Stimulated activated naive B cell treated with anti-CD40 and anti-IgM and Interleukin-4, amounts not matched to agents 10 μg/mL and 1 μg/mL and 100 μg/mL, for 72 hours (primary cell): ENCODE measurements at regions not wholly inside any gene's neighbourhood (a gene's known extent, or its start where the extent isn't known, plus 50 kb on each side); places are given as distances from the start of the nearest gene placed in this dataset.

Experiments
- ATAC-seq, 2 donors: fragments of 150-1000 bp; cut with Tn5 transposase; replicated peaks; 2 replicates each; pipeline ENCODE4 v1.10.0; 2021; ENCODE audit warnings: moderate library complexity in 1 of 2
- DNase-seq: peaks from one replicate; pipeline ENCODE4 v3.0.0; 2021
- H3K27ac Mint-ChIP-seq: one replicate; pipeline ENCODE4 v1.8.0; 2022; ENCODE audit warnings: mild to moderate bottlenecking, mixed read lengths
- H3K27me3 Mint-ChIP-seq, 2 donors: one replicate each; pipeline ENCODE4 v1.8.0; 2022; ENCODE audit warnings: mixed read lengths in 2 of 2
- H3K36me3 Mint-ChIP-seq, 2 donors: one replicate each; pipeline ENCODE4 v1.8.0; 2022; ENCODE audit warnings: mixed read lengths in 2 of 2, mild to moderate bottlenecking in 1 of 2
- H3K4me1 Mint-ChIP-seq, 2 donors: one replicate each; pipeline ENCODE4 v1.8.0; 2022; ENCODE audit warnings: mixed read lengths in 2 of 2, mild to moderate bottlenecking in 1 of 2
- H3K4me3 Mint-ChIP-seq, 2 donors: one replicate each; pipeline ENCODE4 v1.8.0; 2022; ENCODE audit warnings: mild to moderate bottlenecking in 2 of 2, mixed read lengths in 2 of 2, moderate library complexity in 1 of 2
- H3K9me3 Mint-ChIP-seq, 2 donors: one replicate each; pipeline ENCODE4 v1.8.0; 2022; ENCODE audit warnings: mixed read lengths in 2 of 2, mild to moderate bottlenecking in 1 of 2

- no peak for ATAC-seq
Measured at GRCh38 chr12:127301876-127302275, 965.1 kb upstream of the TMEM132C start.

GRCh38 chr12:127304751-127305725, 961.9 kb upstream of the TMEM132C start:
- no peak overlapping the region for H3K27ac Mint-ChIP-seq
- DNase-seq, result no peak
- peaks cover 0 to 5% of the 10 kb centered on the region in 2 donors for H3K27me3 Mint-ChIP-seq
- H3K36me3 Mint-ChIP-seq, result no peaks in the 10 kb centered on the region
- H3K4me1 Mint-ChIP-seq, result no peaks in the 10 kb centered on the region
- H3K4me3 Mint-ChIP-seq, result no peak overlapping the region
- no peak for ATAC-seq
- peaks cover 0 to 3% of the 10 kb centered on the region in 2 donors for H3K9me3 Mint-ChIP-seq

More at GRCh38 chr12:127301876-127302275, 965.1 kb upstream of the TMEM132C start:
- no peak for DNase-seq
- Mint-ChIP-seq H3K27me3 (peaks cover 0 to 5% of the 10 kb centered on the region in 2 donors), H3K4me3 (no peak overlapping the region), H3K4me1 (no peaks in the 10 kb centered on the region), H3K27ac (no peak overlapping the region), H3K9me3 (peaks cover 0 to 3% of the 10 kb centered on the region in 2 donors), H3K36me3 (no peaks in the 10 kb centered on the region)

- no peaks in the 10 kb centered on the region for H3K4me1 Mint-ChIP-seq
- no peak for ATAC-seq
- DNase-seq, result no peak
- H3K4me3 Mint-ChIP-seq, result no peak overlapping the region
- no peaks in the 10 kb centered on the region for H3K36me3 Mint-ChIP-seq
- H3K9me3 Mint-ChIP-seq, result peaks cover 0 to 3% of the 10 kb centered on the region in 2 donors
- H3K27ac Mint-ChIP-seq, result no peak overlapping the region
- peaks cover 0 to 5% of the 10 kb centered on the region in 2 donors for H3K27me3 Mint-ChIP-seq
Measured at GRCh38 chr12:127306604-127307215, 960.3 kb upstream of the TMEM132C start.

GRCh38 chr12:127307528-127307927, 959.4 kb upstream of the TMEM132C start:
- Mint-ChIP-seq H3K27ac (no peak overlapping the region), H3K4me1 (no peaks in the 10 kb centered on the region), H3K4me3 (no peak overlapping the region), H3K9me3 (peaks cover 0 to 3% of the 10 kb centered on the region in 2 donors), H3K36me3 (no peaks in the 10 kb centered on the region), H3K27me3 (peaks cover 0 to 5% of the 10 kb centered on the region in 2 donors)
- no peak for DNase-seq
- no peak for ATAC-seq

- H3K4me1 Mint-ChIP-seq, result no peaks in the 10 kb centered on the region
- peaks cover 0 to 3% of the 10 kb centered on the region in 2 donors for H3K9me3 Mint-ChIP-seq
- peaks cover 0 to 5% of the 10 kb centered on the region in 2 donors for H3K27me3 Mint-ChIP-seq
- ATAC-seq, result no peak
- no peak overlapping the region for H3K27ac Mint-ChIP-seq
- no peak for DNase-seq
- no peak overlapping the region for H3K4me3 Mint-ChIP-seq
- no peaks in the 10 kb centered on the region for H3K36me3 Mint-ChIP-seq
Measured at GRCh38 chr12:127308148-127308547, 958.8 kb upstream of the TMEM132C start.

- Mint-ChIP-seq H3K27me3 (no peaks in the 10 kb centered on the region), H3K4me1 (no peaks in the 10 kb centered on the region), H3K9me3 (peaks cover 0 to 4% of the 10 kb centered on the region in 2 donors), H3K36me3 (no peaks in the 10 kb centered on the region), H3K4me3 (no peak overlapping the region), H3K27ac (no peak overlapping the region)
- no peak for ATAC-seq
- DNase-seq, result no peak
Measured at GRCh38 chr12:127310548-127310947, 956.4 kb upstream of the TMEM132C start.

- ATAC-seq (no peak), DNase-seq (no peak)
- Mint-ChIP-seq H3K27ac (no peak overlapping the region), H3K9me3 (peaks cover 0 to 4% of the 10 kb centered on the region in 2 donors), H3K4me1 (no peaks in the 10 kb centered on the region), H3K27me3 (no peaks in the 10 kb centered on the region), H3K36me3 (no peaks in the 10 kb centered on the region), H3K4me3 (no peak overlapping the region)
Measured at GRCh38 chr12:127311720-127312364, 955.1 kb upstream of the TMEM132C start.

GRCh38 chr12:127324681-127325080, 942.3 kb upstream of the TMEM132C start:
- H3K27me3 Mint-ChIP-seq, result no peaks in the 10 kb centered on the region
- DNase-seq, result no peak
- H3K4me3 Mint-ChIP-seq, result no peak overlapping the region
- H3K36me3 Mint-ChIP-seq, result no peaks in the 10 kb centered on the region
- H3K4me1 Mint-ChIP-seq, result no peaks in the 10 kb centered on the region
- no peak for ATAC-seq
- no peak overlapping the region for H3K27ac Mint-ChIP-seq
- peaks cover 5 to 7% of the 10 kb centered on the region in 2 donors for H3K9me3 Mint-ChIP-seq

GRCh38 chr12:127327986-127328385, 939.0 kb upstream of the TMEM132C start:
- no peak for ATAC-seq
- no peak for DNase-seq
- Mint-ChIP-seq H3K36me3 (no peaks in the 10 kb centered on the region), H3K4me1 (no peaks in the 10 kb centered on the region), H3K9me3 (no peaks in the 10 kb centered on the region), H3K27ac (no peak overlapping the region), H3K27me3 (no peaks in the 10 kb centered on the region), H3K4me3 (no peak overlapping the region)

GRCh38 chr12:127328867-127329266, 938.1 kb upstream of the TMEM132C start:
- no peaks in the 10 kb centered on the region for H3K36me3 Mint-ChIP-seq
- no peak overlapping the region for H3K4me3 Mint-ChIP-seq
- no peaks in the 10 kb centered on the region for H3K4me1 Mint-ChIP-seq
- H3K27ac Mint-ChIP-seq, result no peak overlapping the region
- no peak for ATAC-seq
- no peaks in the 10 kb centered on the region for H3K27me3 Mint-ChIP-seq
- DNase-seq, result no peak
- H3K9me3 Mint-ChIP-seq, result no peaks in the 10 kb centered on the region

GRCh38 chr12:127334365-127334764, 932.6 kb upstream of the TMEM132C start:
- Mint-ChIP-seq H3K27ac (no peak overlapping the region), H3K4me1 (no peaks in the 10 kb centered on the region)

GRCh38 chr12:127334912-127335644, 931.9 kb upstream of the TMEM132C start:
- no peak for DNase-seq
- peaks cover 0 to 6% of the 10 kb centered on the region in 2 donors for H3K9me3 Mint-ChIP-seq
- no peaks in the 10 kb centered on the region for H3K4me1 Mint-ChIP-seq
- no peaks in the 10 kb centered on the region for H3K27me3 Mint-ChIP-seq
- ATAC-seq, result no peak
- H3K27ac Mint-ChIP-seq, result no peak overlapping the region
- no peak overlapping the region for H3K4me3 Mint-ChIP-seq
- H3K36me3 Mint-ChIP-seq, result no peaks in the 10 kb centered on the region

More at GRCh38 chr12:127334365-127334764, 932.6 kb upstream of the TMEM132C start:
- H3K4me3 Mint-ChIP-seq, result no peak overlapping the region
- ATAC-seq (no peak), DNase-seq (no peak)
- peaks cover 0 to 5% of the 10 kb centered on the region in 2 donors for H3K9me3 Mint-ChIP-seq
- no peaks in the 10 kb centered on the region for H3K36me3 Mint-ChIP-seq
- no peaks in the 10 kb centered on the region for H3K27me3 Mint-ChIP-seq

GRCh38 chr12:127336416-127336815, 930.6 kb upstream of the TMEM132C start:
- Mint-ChIP-seq H3K4me1 (no peaks in the 10 kb centered on the region), H3K9me3 (peaks cover 0 to 8% of the 10 kb centered on the region in 2 donors), H3K27ac (no peak overlapping the region), H3K27me3 (no peaks in the 10 kb centered on the region), H3K4me3 (no peak overlapping the region), H3K36me3 (no peaks in the 10 kb centered on the region)
- ATAC-seq (no peak), DNase-seq (no peak)

GRCh38 chr12:127339065-127339464, 927.9 kb upstream of the TMEM132C start:
- DNase-seq (no peak), ATAC-seq (no peak)
- no peaks in the 10 kb centered on the region for H3K36me3 Mint-ChIP-seq
- no peaks in the 10 kb centered on the region for H3K27me3 Mint-ChIP-seq
- no peak overlapping the region for H3K27ac Mint-ChIP-seq
- no peaks in the 10 kb centered on the region for H3K4me1 Mint-ChIP-seq
- peaks cover 0 to 8% of the 10 kb centered on the region in 2 donors for H3K9me3 Mint-ChIP-seq
- no peak overlapping the region for H3K4me3 Mint-ChIP-seq
